ENCODE measurements at regions not wholly inside any gene's neighbourhood (a gene's known extent, or its start where the extent isn't known, plus 50 kb on each side); places are given as distances from the start of the nearest gene placed in this dataset.

DNA sequence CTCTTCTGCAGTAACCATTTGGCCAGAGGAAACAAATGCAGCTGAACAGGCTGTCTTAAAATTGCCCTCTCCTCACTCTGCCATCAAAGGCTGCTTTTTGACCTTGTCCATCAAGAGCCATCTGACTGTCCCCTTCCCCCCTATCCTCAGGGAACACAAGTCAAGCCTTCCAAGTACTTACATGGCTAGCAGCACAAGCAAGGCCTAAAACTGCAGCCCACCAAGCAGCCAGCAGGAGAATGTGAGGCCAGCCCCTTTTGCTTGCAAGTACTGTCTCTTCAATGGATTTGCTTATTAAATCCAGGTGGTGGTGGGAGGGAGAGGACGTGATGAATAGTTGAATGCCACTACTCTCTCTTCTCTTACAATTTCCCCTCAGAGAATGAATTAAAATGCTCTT is 83.5 kb downstream of the HTR1A start:
- in situ Hi-C loops (cut with MboI), result no loop called here
- POLR2A ChIA-PET, result no interaction called here
- CTCF ChIA-PET, result no interaction called here
- TF ChIP-seq, protein P1, sequence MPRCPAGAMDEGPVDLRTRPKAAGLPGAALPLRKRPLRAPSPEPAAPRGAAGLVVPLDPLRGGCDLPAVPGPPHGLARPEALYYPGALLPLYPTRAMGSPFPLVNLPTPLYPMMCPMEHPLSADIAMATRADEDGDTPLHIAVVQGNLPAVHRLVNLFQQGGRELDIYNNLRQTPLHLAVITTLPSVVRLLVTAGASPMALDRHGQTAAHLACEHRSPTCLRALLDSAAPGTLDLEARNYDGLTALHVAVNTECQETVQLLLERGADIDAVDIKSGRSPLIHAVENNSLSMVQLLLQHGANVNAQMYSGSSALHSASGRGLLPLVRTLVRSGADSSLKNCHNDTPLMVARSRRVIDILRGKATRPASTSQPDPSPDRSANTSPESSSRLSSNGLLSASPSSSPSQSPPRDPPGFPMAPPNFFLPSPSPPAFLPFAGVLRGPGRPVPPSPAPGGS (IDR thresholded peaks at IDR 0.05; ENCODE audit: borderline replicate concordance, insufficient read depth, low read depth, low read length, poor library complexity, severe bottlenecking), result no peak
- no peak for TF ChIP-seq IKZF1 (conservative IDR thresholded peaks at IDR 0.05)
- TF ChIP-seq NRF1 (conservative IDR thresholded peaks at IDR 0.05; ENCODE audit: low read depth, low read length), result no peak
- no peak for TF ChIP-seq POLR2AphosphoS2 (IDR thresholded peaks at IDR 0.05; ENCODE audit: low read depth, low read length)
- DNase-seq (ENCODE audit: low read depth, low spot score) (no peak), FAIRE-seq (no peak), ATAC-seq (no peak)
- Histone ChIP-seq H4K20me1 (ENCODE audit: control insufficient read depth, insufficient read depth) (no peaks in the 10 kb centered on the region), H3K4me3 (no peak overlapping the region), H3K9me3 (replicated peaks; ENCODE audit: control insufficient read depth, insufficient read depth, low read length) (no peaks in the 10 kb centered on the region), H3K36me3 (ENCODE audit: control insufficient read depth in 2 of 2, insufficient read depth in 2 of 2, low read length in 1 of 2) (no peaks in the 10 kb centered on the region), H3K79me2 (ENCODE audit: control insufficient read depth, insufficient read depth, low read length) (no peaks in the 10 kb centered on the region), H3K9ac (ENCODE audit: control insufficient read depth, insufficient read depth, low read length) (no peak overlapping the region), H3K4me2 (ENCODE audit: control insufficient read depth, insufficient read depth) (no peak overlapping the region), H3K4me1 (ENCODE audit: control insufficient read depth, insufficient read depth, low read length) (no peaks in the 10 kb centered on the region), H3K27ac (ENCODE audit: control insufficient read depth, insufficient read depth) (no peak overlapping the region), H3K27me3 (replicated peaks in 1 of 2; ENCODE audit: control insufficient read depth in 2 of 2, insufficient read depth in 2 of 2, low read length in 1 of 2) (no peaks in the 10 kb centered on the region), H2AFZ (ENCODE audit: control insufficient read depth, low read depth, low read length) (no peak overlapping the region)
- RAD21 ChIA-PET (ENCODE audit: unreplicated experiment), result no interaction called here
- WGBS (ENCODE audit: insufficient coverage, insufficient replicate concordance, low lambda C conversion rate, missing lambda C conversion rate), result 0% methylated on average over 1 of the region's 1 CpG
- intact Hi-C loops (cut with micrococcal nuclease; ENCODE audit: unreplicated experiment), result no loop called here
- SMC1A ChIA-PET (ENCODE audit: uncharacterized antibody, unreplicated experiment), result no interaction called here
- no TSS peak for BruUV-seq (replicated peaks)

DNA sequence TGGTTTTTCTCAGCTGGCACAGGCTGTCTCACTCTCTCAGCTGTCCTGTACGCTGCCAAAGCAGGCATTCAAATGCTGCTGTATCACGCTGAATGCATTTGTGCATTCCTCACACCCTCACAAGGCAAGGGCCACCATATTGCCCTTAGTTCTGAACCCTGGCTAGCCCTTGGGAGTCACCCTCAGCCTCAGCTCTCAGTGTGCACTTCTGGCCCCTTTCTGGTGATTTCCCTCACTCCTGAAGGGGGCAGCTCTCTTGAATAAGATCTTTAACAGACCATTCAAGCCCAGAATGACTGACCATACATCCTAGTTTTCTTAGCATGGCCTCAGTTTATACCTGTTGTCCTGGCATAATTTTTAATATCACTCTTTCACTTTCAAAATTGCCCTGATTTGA is 84.3 kb downstream of the HTR1A start:
- no TSS peak for BruUV-seq (replicated peaks)
- H3K4me2 ChIP-seq (ENCODE audit: control insufficient read depth, insufficient read depth), result no peak overlapping the region

More for the DNA sequence above, 84.3 kb downstream of the HTR1A start:
- H2AFZ ChIP-seq (ENCODE audit: control insufficient read depth, low read depth, low read length), result no peak overlapping the region
- CTCF ChIA-PET, result no interaction called here
- in situ Hi-C loops (cut with MboI) (no loop called here), intact Hi-C loops (cut with micrococcal nuclease; ENCODE audit: unreplicated experiment) (no loop called here)
- FAIRE-seq (no peak), DNase-seq (ENCODE audit: low read depth, low spot score) (no peak), ATAC-seq (no peak)
- H4K20me1 ChIP-seq (ENCODE audit: control insufficient read depth, insufficient read depth), result no peaks in the 10 kb centered on the region
- H3K79me2 ChIP-seq (ENCODE audit: control insufficient read depth, insufficient read depth, low read length), result no peaks in the 10 kb centered on the region
- 7% methylated on average over 2 of the region's 2 CpGs for WGBS (ENCODE audit: insufficient coverage, insufficient replicate concordance, low lambda C conversion rate, missing lambda C conversion rate)
- H3K9ac ChIP-seq (ENCODE audit: control insufficient read depth, insufficient read depth, low read length), result no peak overlapping the region
- no peak overlapping the region for H3K27ac ChIP-seq (ENCODE audit: control insufficient read depth, insufficient read depth)
- RAD21 ChIA-PET (ENCODE audit: unreplicated experiment), result no interaction called here
- no peaks in the 10 kb centered on the region for H3K36me3 ChIP-seq (ENCODE audit: control insufficient read depth in 2 of 2, insufficient read depth in 2 of 2, low read length in 1 of 2)
- no peaks in the 10 kb centered on the region for H3K9me3 ChIP-seq (replicated peaks; ENCODE audit: control insufficient read depth, insufficient read depth, low read length)
- POLR2A ChIA-PET, result no interaction called here
- H3K4me1 ChIP-seq (ENCODE audit: control insufficient read depth, insufficient read depth, low read length), result no peaks in the 10 kb centered on the region
- no peak overlapping the region for H3K4me3 ChIP-seq
- SMC1A ChIA-PET (ENCODE audit: uncharacterized antibody, unreplicated experiment), result no interaction called here
- no peaks in the 10 kb centered on the region for H3K27me3 ChIP-seq (replicated peaks in 1 of 2; ENCODE audit: control insufficient read depth in 2 of 2, insufficient read depth in 2 of 2, low read length in 1 of 2)
- TF ChIP-seq EGR1 (IDR thresholded peaks at IDR 0.05; ENCODE audit: borderline replicate concordance in 1 of 2, low read depth in 2 of 2, low read length in 2 of 2) (no peak), TARDBP (IDR thresholded peaks at IDR 0.05; ENCODE audit: borderline replicate concordance) (no peak), EZH2 (IDR thresholded peaks at IDR 0.05; ENCODE audit: borderline replicate concordance, control insufficient read depth, low read depth, low read length) (no peak)
- TF ChIP-seq, protein P2, sequence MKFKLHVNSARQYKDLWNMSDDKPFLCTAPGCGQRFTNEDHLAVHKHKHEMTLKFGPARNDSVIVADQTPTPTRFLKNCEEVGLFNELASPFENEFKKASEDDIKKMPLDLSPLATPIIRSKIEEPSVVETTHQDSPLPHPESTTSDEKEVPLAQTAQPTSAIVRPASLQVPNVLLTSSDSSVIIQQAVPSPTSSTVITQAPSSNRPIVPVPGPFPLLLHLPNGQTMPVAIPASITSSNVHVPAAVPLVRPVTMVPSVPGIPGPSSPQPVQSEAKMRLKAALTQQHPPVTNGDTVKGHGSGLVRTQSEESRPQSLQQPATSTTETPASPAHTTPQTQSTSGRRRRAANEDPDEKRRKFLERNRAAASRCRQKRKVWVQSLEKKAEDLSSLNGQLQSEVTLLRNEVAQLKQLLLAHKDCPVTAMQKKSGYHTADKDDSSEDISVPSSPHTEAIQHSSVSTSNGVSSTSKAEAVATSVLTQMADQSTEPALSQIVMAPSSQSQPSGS (IDR thresholded peaks at IDR 0.05; ENCODE audit: low read length), result no peak

Data from GM12878 (cell line).